ENCODE measurements at regions not wholly inside any gene's neighbourhood (a gene's known extent, or its start where the extent isn't known, plus 50 kb on each side); places are given as distances from the start of the nearest gene placed in this dataset.

DNA sequence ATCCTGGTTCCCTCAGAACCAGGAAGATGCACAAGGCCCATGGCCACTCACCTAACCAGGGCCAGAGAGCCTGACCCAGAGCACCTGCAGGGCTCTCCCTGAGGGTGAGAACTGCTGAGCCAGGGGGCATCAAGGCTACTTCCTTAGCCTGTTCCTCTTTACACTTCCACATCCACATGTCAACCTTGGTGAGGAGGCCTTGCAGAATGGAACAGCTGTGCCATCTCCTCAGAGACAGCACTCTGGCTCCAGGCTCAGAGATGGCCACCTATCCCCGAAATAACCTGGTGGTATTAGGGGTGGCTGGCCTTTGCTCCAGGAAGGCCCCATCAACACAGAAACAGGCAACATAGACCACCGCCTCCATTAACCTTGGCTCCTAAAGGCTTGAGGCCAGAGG is 473.0 kb downstream of the RPS24 start:
- no peak for TF ChIP-seq CTCF (conservative IDR thresholded peaks at IDR 0.05; ENCODE audit: low read length)
- no peak for TF ChIP-seq EZH2phosphoT487 (IDR thresholded peaks at IDR 0.05; ENCODE audit: borderline replicate concordance, low read depth, low read length)

Data from OCI-LY7 (cell line).